ENCODE measurements at regions not wholly inside any gene's neighbourhood (a gene's known extent, or its start where the extent isn't known, plus 50 kb on each side); places are given as distances from the start of the nearest gene placed in this dataset.

- Histone ChIP-seq H3K4me3 (no peak overlapping the region), H3K27ac (no peak overlapping the region)
- no peak for DNase-seq (ENCODE audit: low spot score)
- TF ChIP-seq, protein P1, sequence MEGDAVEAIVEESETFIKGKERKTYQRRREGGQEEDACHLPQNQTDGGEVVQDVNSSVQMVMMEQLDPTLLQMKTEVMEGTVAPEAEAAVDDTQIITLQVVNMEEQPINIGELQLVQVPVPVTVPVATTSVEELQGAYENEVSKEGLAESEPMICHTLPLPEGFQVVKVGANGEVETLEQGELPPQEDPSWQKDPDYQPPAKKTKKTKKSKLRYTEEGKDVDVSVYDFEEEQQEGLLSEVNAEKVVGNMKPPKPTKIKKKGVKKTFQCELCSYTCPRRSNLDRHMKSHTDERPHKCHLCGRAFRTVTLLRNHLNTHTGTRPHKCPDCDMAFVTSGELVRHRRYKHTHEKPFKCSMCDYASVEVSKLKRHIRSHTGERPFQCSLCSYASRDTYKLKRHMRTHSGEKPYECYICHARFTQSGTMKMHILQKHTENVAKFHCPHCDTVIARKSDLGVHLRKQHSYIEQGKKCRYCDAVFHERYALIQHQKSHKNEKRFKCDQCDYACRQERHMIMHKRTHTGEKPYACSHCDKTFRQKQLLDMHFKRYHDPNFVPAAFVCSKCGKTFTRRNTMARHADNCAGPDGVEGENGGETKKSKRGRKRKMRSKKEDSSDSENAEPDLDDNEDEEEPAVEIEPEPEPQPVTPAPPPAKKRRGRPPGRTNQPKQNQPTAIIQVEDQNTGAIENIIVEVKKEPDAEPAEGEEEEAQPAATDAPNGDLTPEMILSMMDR (IDR thresholded peaks at IDR 0.05): no peak
These were observed 99.2 kb upstream of the CDYL2 start for GRCh38 chr16:80903616-80904015.

DNA sequence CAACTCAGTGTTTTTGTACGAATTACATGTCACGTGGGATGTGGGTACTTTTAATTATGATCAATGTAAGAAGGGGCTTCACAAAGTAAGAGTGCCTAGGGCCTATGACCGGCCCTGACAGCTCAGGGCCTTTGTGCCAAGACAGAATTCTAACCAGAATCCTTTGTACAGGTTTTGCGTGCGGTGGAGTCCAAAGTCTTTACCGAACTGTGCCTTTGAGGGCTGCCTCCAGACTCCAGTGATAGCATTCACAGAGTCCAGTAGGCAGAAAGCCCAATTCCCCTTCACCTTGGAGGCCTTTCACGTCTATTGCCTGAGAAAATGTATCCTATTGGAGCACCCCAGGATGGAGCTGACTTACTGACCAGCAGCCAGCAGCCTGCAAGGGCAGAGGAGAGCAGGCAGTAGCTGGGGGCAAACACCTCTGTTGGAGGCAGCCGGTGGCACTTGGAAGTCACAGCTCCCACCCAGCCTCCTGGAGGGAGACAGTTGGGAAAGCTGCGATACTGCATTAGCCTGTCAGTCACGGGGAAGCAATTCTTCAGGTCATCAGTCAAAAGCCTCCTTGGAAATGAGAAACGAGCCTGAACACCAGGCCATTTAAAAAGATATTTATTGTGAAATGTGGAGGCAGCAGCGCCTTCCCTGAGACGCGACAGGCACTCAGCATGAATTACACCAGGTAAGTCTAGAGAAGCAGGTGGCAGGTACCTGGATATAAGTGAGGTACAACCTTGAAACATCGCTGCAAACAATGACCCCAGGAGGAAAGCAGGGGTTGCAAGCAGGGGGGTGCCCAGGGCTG is 98.1 kb upstream of the CDYL2 start:
- Histone ChIP-seq H3K4me3 (no peak overlapping the region), H3K27ac (no peak overlapping the region)
- TF ChIP-seq, protein P1 (IDR thresholded peaks at IDR 0.05): no peak
- no peak for DNase-seq (ENCODE audit: low spot score)

- Histone ChIP-seq H3K27ac (peak overlapping the region; percentile 58 to 84), H3K4me3 (peak overlapping the region; percentile 51)
- TF ChIP-seq, protein P1 (IDR thresholded peaks at IDR 0.05): no peak
- peak; percentile 76 for DNase-seq (ENCODE audit: low spot score)
These were observed 96.2 kb upstream of the CDYL2 start for GRCh38 chr16:80900593-80900954.

DNA sequence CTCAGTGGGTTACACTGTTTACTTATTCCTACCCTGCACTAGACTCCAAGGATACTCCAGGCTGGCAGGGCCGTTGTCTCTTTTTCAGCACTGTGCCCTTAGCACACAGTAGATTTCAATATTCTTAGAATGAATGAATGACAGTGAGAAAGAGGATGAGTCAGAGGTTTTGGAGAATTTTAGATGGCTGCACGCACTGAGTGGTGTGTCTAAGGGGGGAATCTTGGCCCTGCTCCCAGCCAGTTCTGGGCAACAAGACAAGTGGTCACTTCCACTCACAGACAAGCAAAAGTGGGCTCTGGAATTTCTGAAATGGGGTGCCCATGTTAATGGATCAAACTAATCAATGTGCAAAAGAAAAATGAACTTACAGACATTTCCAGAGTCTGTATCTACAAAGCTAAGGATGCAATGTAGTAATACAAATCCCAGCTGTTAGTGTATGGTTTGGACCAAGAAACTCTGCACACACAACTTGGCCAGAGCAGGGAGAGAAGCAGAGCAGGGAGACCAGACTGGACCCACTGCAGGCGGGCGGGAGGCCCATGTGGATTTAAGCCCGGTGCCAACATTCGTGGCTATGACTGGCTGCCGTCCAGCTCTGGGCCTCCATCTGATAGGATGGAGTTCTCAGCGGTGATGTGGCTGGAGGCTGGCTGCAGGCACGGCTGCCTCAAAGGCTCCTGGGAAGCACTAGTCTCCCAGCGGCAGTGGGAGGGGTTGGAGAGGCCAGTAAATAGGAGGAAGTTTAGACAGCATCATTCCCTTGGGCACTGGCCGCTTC is 95.6 kb upstream of the CDYL2 start:
- Histone ChIP-seq H3K27ac (peak overlapping the region in 1 of 2 donors; percentile 84), H3K4me3 (peak overlapping the region; percentile 51)
- TF ChIP-seq, protein P1 (IDR thresholded peaks at IDR 0.05): no peak
- peak; percentile 96 for DNase-seq (ENCODE audit: low spot score)

- TF ChIP-seq, protein P1 (IDR thresholded peaks at IDR 0.05): no peak
- Histone ChIP-seq H3K4me3 (no peak overlapping the region), H3K27ac (no peak overlapping the region)
- DNase-seq (ENCODE audit: low spot score): no peak
These were observed 92.4 kb upstream of the CDYL2 start for GRCh38 chr16:80896776-80897175.

- no peak for DNase-seq (ENCODE audit: low spot score)
- TF ChIP-seq, protein P1 (IDR thresholded peaks at IDR 0.05): no peak
- Histone ChIP-seq H3K4me3 (no peak overlapping the region), H3K27ac (no peak overlapping the region)
These were observed 89.7 kb upstream of the CDYL2 start for GRCh38 chr16:80894091-80894490.
